ENCODE measurements at regions not wholly inside any gene's neighbourhood (a gene's known extent, or its start where the extent isn't known, plus 50 kb on each side); places are given as distances from the start of the nearest gene placed in this dataset.

DNA sequence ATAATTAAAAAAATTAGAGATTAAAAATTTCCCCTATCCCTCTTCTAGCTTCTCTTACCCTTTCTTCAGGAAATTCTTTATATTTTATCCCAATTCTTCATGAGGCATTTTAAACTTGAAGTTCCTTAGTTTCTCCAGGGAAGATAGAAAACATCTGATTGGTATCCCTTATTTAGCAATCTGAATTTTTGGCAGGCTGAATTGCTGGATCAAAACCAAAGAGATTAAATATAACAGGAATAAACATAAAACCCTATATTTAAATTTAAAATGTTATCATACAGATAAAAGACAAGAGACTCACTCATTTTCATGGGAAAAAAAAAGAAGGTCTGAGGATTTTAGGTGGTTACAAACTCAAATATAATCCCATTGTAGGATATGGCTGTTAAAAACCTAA lies 204.2 kb downstream of the CHRM3 start:
- in situ Hi-C loops (cut with HindIII; ENCODE audit: low sequenced_read_pairs), result no loop called here

DNA sequence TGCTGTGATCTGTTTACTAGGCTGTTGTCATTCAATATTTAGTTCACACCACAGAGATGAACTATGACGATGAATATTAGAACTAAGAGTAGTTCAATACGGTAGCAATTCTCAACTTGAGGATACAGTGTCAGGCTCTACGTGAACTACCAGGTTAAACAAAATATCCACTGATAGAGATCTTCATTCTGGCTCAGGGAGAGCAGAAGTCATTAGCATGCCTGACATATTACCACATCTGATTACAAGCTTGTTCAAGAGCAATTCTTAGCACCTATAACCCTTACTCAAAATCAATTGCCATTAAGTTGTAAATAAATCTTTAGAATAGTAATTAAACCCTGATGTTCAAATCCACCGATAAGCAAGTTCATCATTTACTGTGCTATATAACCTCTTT lies 207.2 kb downstream of the CHRM3 start:
- in situ Hi-C loops (cut with HindIII; ENCODE audit: low sequenced_read_pairs), result no loop called here

GRCh38 chr1:239600588-239600987 lies 214.2 kb downstream of the CHRM3 start:
- in situ Hi-C loops (cut with HindIII; ENCODE audit: low sequenced_read_pairs), result no loop called here

- in situ Hi-C loops (cut with HindIII; ENCODE audit: low sequenced_read_pairs), result no loop called here
Measured at GRCh38 chr1:239601108-239601507, 214.7 kb downstream of the CHRM3 start.

DNA sequence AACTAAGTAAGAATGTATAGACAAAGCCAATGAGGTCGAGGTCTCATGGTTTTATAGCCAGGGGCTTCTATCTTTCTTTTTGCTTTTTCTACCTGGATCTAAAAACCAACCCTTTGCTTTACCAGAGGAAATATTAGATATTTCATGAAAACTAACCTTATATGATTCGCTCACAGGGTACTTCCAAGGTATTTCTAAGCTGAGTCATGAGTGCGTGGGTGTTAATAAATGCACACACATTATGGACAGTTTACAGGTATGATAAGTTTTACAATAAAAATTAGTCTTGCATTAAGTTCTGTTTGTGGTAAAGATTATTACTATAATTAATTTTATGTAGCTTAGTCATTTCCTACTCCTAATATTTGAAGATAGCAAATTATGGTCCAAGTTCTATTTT lies 217.2 kb downstream of the CHRM3 start:
- in situ Hi-C loops (cut with HindIII; ENCODE audit: low sequenced_read_pairs), result no loop called here

DNA sequence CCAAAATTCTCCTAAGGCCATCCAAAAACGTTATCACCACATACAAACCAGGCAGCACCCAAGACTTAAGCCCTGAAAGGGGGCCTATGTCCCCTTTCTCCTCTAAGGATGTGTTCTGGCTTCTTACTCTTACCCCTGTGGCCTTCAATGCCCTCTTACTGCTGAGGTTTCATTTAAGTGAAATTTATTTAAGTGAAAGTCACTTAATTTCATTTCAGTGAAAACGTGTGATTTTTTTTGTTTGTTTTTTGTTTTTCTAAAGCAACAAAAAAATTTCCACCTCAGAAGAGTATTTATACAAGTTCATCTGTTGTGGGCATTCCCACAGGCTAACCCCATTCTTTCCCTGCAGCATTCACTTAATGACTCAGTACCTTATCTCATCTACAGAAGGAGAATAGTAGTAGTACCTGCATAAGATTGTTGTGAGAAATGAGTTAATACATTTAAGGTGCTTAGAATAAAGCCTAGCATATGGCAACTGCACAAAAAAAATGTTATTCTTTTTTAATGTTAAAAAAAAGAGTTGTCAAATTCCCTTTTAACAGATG lies 220.6 kb downstream of the CHRM3 start:
- in situ Hi-C loops (cut with HindIII; ENCODE audit: low sequenced_read_pairs), result no loop called here

GRCh38 chr1:239608469-239608868 lies 222.1 kb downstream of the CHRM3 start:
- in situ Hi-C loops (cut with HindIII; ENCODE audit: low sequenced_read_pairs), result no loop called here

- in situ Hi-C loops (cut with HindIII; ENCODE audit: low sequenced_read_pairs), result no loop called here
Measured at GRCh38 chr1:239612379-239612778, 226.0 kb downstream of the CHRM3 start.

- in situ Hi-C loops (cut with HindIII; ENCODE audit: low sequenced_read_pairs), result no loop called here
Measured at GRCh38 chr1:239616673-239617072, 230.3 kb downstream of the CHRM3 start.

DNA sequence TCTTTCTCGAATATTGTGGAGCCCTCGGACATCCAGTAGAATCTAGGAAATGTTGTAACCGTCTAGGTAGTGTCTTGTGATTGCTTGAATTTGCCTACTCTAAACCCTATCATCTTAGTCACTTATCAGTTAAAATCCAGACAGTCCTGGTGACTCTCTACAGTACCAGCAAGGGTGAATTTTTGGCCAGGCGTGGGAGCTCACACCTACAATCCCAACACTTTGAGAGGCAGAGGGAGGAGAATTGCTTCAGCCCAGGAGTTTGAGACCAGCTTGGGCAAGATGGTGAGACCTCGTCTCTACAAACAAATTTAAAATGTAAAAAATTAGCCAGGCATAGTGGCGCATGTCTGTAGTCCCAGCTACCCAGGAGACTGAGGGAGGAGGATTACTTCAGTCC lies 230.9 kb downstream of the CHRM3 start:
- in situ Hi-C loops (cut with HindIII; ENCODE audit: low sequenced_read_pairs), result no loop called here

DNA sequence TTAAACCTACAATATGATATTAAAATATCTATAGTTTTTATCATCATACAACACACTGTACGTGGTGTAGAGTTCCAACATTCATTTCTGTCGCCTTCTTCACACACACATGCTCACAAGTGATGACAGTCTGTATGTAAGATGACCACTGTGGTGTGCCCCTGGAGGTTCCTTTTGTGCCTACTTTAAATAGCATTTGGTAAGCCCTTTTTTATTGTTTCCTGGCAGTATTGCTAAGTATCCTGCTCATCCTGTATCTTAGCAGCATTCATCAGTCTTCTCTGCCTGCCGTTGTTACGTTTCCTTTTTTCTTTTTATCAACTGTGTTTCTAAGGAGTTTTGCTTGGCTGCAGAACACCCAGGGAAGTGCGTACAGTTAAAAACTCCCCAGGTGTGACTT lies 231.4 kb downstream of the CHRM3 start:
- in situ Hi-C loops (cut with HindIII; ENCODE audit: low sequenced_read_pairs), result no loop called here

DNA sequence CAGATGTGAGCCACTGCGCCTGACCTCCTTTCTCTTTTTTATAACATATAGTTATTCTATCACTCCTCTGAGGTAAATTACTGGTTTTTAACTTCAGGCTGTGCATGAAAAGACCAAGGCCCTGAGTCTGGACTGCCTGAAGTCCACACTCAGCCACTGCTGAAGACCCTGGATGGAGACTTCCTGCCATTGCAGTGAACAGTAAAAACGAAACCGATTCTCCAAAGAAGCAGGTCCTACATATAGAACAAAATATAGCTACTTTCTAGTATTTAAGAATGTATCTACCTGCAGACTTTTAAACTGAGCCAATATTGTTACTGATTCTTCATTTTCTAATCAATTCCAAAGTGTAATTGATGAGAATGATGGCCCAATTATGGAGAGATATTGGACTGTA lies 232.8 kb downstream of the CHRM3 start:
- in situ Hi-C loops (cut with HindIII; ENCODE audit: low sequenced_read_pairs), result no loop called here

- in situ Hi-C loops (cut with HindIII; ENCODE audit: low sequenced_read_pairs), result no loop called here
Measured at GRCh38 chr1:239630767-239631166, 244.4 kb downstream of the CHRM3 start.

DNA sequence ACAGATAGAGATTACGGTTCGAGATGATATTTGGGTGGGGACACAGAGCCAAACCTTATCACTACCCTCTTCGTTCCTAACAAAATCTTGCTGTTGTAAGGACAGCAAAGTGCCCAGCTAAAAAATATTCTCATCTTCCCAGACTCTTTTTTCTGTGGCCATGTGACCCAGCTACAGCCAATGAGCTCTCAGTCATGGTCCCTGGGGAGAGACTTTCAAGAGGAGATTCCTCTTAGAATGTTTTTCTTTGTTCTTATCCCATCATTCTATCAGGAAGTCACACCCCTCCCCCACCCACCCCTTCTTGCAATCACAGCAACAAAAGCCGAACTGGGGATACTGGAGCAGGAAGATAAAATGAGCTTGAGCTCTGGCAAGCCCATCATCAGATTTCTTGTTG lies 247.1 kb downstream of the CHRM3 start:
- in situ Hi-C loops (cut with HindIII; ENCODE audit: low sequenced_read_pairs), result no loop called here

DNA sequence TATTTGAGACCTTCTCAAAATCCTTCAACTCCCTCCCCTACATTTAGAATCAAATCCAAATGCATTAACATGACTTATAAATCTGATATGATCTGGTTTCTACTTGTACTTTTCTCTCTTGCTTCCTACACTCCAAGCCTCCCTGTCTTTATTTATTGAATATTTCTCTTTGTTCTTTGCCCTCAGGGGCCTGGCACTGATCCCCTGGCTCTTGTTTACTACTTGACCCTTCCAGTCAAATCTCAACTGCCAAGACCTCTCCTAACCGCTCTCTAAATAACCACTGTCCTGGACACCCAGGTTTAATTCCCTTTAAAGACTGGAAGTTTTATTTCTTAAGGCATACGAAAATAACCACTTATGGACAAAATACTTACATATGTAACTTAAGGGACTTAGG lies 248.9 kb downstream of the CHRM3 start:
- in situ Hi-C loops (cut with HindIII; ENCODE audit: low sequenced_read_pairs), result no loop called here

GRCh38 chr1:239636347-239636746 lies 250.0 kb downstream of the CHRM3 start:
- in situ Hi-C loops (cut with HindIII; ENCODE audit: low sequenced_read_pairs), result no loop called here

- in situ Hi-C loops (cut with HindIII; ENCODE audit: low sequenced_read_pairs), result no loop called here
Measured at GRCh38 chr1:239644604-239645003, 258.2 kb downstream of the CHRM3 start.

GRCh38 chr1:239647045-239647444 lies 260.7 kb downstream of the CHRM3 start:
- in situ Hi-C loops (cut with HindIII; ENCODE audit: low sequenced_read_pairs), result no loop called here

DNA sequence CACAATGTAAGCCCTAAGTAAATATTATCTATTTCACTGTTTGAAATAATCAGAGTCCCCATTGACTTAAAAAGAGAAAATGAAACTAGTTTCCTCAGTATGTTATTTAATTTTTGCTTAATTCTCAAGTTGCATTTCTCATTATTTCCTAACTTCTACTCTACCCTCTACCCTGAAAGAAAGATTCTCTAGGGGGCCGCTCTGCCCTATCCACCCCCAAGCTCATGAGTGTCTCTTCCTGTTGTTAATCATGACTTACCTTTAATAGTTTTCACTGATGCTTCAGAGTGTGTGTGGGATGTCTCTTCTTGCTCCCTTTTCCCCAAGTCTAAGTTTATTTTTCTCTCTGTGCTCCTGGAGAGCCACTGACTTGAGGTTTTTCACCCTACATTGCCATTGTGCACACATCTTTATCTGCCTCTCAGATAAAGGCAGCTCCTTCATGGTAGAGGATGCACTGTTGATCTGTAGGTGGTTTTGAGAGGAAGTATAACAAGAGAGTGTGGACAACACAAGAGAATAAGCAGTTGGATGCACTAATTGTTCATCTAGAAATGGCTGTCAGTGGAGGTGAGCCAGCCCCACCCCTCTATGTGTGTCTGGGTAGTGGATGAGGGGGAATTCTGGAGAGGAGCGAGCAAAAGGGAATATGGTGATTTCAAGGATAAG lies 261.7 kb downstream of the CHRM3 start:
- in situ Hi-C loops (cut with HindIII; ENCODE audit: low sequenced_read_pairs), result no loop called here

DNA sequence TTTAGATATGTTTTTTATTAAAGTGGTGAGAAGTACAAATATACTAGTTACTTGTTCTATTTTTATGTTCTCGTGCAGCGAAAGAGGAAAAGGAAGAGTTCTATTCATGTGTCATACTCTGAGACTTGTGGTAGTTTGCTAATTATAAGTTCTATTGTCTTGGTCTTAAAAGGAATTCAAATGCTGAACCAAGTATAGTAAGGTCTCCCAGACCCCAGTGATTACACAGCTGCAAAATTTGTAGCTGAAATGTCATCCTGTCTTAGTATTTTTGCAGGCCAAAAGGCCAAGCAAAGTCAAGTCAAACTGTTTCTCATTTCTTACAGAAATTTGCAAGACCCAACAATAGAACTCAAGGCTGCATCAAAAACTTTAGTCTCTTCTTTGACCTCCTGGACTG lies 268.7 kb downstream of the CHRM3 start:
- in situ Hi-C loops (cut with HindIII; ENCODE audit: low sequenced_read_pairs), result no loop called here

DNA sequence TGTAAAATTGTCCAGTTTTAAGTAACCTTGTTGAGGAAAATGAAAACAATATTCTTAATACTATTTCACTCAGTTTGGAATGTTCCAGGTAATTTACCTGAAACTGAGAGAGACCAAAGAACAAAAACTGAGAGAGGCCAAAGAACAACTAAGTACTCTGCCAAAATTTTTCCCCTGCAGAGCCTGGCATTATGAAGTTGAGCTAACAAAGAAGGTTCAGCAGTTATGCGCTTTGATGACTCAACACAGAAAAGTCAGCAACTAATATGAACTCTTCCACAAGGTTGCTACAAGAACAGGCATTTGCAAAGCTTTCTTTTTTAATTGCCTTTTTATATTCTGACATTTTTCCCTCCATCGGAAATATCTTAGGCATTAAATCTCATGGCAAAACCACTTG lies 270.9 kb downstream of the CHRM3 start:
- in situ Hi-C loops (cut with HindIII; ENCODE audit: low sequenced_read_pairs), result no loop called here

DNA sequence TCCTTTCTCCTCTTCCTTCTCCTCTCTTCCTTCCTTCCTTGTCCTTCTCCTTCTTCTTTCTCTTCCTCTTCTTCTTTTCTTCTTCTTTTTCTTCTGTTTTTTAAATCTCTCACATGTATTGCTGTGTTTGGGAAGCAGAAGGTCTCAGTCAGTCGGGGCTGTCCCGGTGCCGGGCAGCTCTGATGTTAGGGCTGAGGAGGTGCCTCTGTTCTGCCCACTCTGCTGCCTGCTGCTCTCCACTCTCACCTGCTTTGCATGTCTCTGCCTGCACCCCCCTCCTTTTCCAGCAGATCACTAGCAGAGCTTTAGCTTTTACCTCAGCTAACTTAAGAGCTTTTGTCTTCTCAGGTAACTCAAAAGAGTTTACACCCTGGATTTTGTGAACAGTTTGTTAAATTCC lies 276.6 kb downstream of the CHRM3 start:
- in situ Hi-C loops (cut with HindIII; ENCODE audit: low sequenced_read_pairs), result no loop called here

DNA sequence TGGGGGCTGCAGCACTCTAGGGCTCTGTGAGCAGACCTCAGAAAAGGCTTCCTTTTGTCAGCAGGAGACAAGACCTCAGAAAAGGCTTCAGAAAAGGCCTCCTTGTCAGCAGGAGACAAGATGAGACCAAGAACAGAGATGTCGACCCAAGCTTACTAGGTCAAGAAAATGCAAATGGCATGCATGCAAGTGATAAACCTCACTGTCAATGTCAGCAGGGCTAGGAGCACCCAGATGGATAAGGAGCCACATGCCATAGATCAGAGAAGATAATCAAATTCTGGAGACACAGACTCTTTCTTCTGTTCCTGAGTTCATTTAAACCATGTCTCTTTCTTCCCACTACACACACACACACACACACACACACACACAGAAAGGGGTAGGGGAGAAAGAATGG lies 285.9 kb downstream of the CHRM3 start:
- in situ Hi-C loops (cut with HindIII; ENCODE audit: low sequenced_read_pairs), result no loop called here

Measured in endothelial cell of hepatic sinusoid (primary cell).